GM12873 (cell line): ENCODE measurements at regions not wholly inside any gene's neighbourhood (a gene's known extent, or its start where the extent isn't known, plus 50 kb on each side); places are given as distances from the start of the nearest gene placed in this dataset.

Source experiments
- CTCF ChIP-seq: IDR thresholded peaks from 2 replicates; pipeline ENCODE4 v1.5.1; 2012; ENCODE audit warnings: low read depth, mild to moderate bottlenecking, moderate library complexity, low read length, control low read depth; ENCODE audit not compliant: insufficient read depth; ENCODE audit errors: missing control alignments

GRCh38 chr11:115617767-115618166 is 113.6 kb upstream of the CADM1 start:
- no peak for TF ChIP-seq CTCF

GRCh38 chr11:115616971-115617370 is 112.8 kb upstream of the CADM1 start:
- TF ChIP-seq CTCF: no peak

GRCh38 chr11:115613986-115614632 is 109.9 kb upstream of the CADM1 start:
- no peak for TF ChIP-seq CTCF

- no peak for TF ChIP-seq CTCF
These were observed 108.8 kb upstream of the CADM1 start for GRCh38 chr11:115613004-115613403.

GRCh38 chr11:115612046-115612730 is 108.0 kb upstream of the CADM1 start:
- no peak for TF ChIP-seq CTCF

- TF ChIP-seq CTCF: no peak
These were observed 107.1 kb upstream of the CADM1 start for GRCh38 chr11:115611343-115611742.

GRCh38 chr11:115610908-115611307 is 106.7 kb upstream of the CADM1 start:
- TF ChIP-seq CTCF: no peak
